ENCODE measurements at regions not wholly inside any gene's neighbourhood (a gene's known extent, or its start where the extent isn't known, plus 50 kb on each side); places are given as distances from the start of the nearest gene placed in this dataset.

GRCh38 chr6:55957961-55958422 lies 82.6 kb upstream of the BMP5 start:
- TF ChIP-seq, protein P1, sequence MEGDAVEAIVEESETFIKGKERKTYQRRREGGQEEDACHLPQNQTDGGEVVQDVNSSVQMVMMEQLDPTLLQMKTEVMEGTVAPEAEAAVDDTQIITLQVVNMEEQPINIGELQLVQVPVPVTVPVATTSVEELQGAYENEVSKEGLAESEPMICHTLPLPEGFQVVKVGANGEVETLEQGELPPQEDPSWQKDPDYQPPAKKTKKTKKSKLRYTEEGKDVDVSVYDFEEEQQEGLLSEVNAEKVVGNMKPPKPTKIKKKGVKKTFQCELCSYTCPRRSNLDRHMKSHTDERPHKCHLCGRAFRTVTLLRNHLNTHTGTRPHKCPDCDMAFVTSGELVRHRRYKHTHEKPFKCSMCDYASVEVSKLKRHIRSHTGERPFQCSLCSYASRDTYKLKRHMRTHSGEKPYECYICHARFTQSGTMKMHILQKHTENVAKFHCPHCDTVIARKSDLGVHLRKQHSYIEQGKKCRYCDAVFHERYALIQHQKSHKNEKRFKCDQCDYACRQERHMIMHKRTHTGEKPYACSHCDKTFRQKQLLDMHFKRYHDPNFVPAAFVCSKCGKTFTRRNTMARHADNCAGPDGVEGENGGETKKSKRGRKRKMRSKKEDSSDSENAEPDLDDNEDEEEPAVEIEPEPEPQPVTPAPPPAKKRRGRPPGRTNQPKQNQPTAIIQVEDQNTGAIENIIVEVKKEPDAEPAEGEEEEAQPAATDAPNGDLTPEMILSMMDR (IDR thresholded peaks at IDR 0.05), result no peak
- no peak for TF ChIP-seq EP300 (IDR thresholded peaks at IDR 0.05)
